K562 (cell line): ENCODE measurements at regions not wholly inside any gene's neighbourhood (a gene's known extent, or its start where the extent isn't known, plus 50 kb on each side); places are given as distances from the start of the nearest gene placed in this dataset.
A peak's percentile ranks its signal among the peaks of the same experiment; 100 is the strongest.

Source experiments
- HSF4 ChIP-seq: fragments of 250-450 bp; sonication (Bioruptor Pico); IDR thresholded peaks from 2 replicates; pipeline ENCODE4 v2.1.2; 2022; ENCODE audit warnings: mild to moderate bottlenecking, moderate library complexity, borderline replicate concordance
- RBM34 ChIP-seq: fragments of 200-400 bp; formaldehyde crosslinking; IDR thresholded peaks from 2 replicates; pipeline ENCODE4 v1.6.1; 2018; ENCODE audit warnings: low read length, borderline replicate concordance; ENCODE audit not compliant: insufficient read depth
- SAFB2 ChIP-seq: fragments of 200-400 bp; formaldehyde crosslinking; IDR thresholded peaks from 2 replicates; pipeline ENCODE4 v1.6.1; 2018; ENCODE audit warnings: borderline replicate concordance, low read length, low read depth, moderate library complexity; ENCODE audit not compliant: severe bottlenecking
- SAP30 ChIP-seq: fragments of 200-600 bp; sonication (generic); IDR thresholded peaks from 2 replicates; pipeline ENCODE4 v1.6.1; 2012; ENCODE audit warnings: borderline replicate concordance, low read depth, mild to moderate bottlenecking, moderate library complexity, low read length, control low read depth, inconsistent platforms; ENCODE audit not compliant: insufficient read depth, poor library complexity, severe bottlenecking
- TF ChIP-seq, protein P1 (sequence below), 2 experiments: fragments of 450-650 bp in 1 of 2; sonication (generic) in 1 of 2; formaldehyde crosslinking in 1 of 2; IDR thresholded peaks; 2 replicates each; pipeline versions ENCODE4 v1.7.1 to v1.9.0; 2016 to 2022; ENCODE audit warnings: inconsistent platforms in 1 of 2, mild to moderate bottlenecking in 1 of 2, missing genetic modification reagents in 1 of 2
- TF ChIP-seq, protein P2 (sequence below): fragments of 250-450 bp; sonication (Bioruptor Pico); IDR thresholded peaks from 2 replicates; pipeline ENCODE4 v1.8.0; 2021; ENCODE audit warnings: mild to moderate bottlenecking, moderate library complexity
- TF ChIP-seq, protein P3 (sequence below): fragments of 450-650 bp; IDR thresholded peaks from 2 replicates; pipeline ENCODE4 v1.6.1; 2017; ENCODE audit warnings: antibody characterized with exemption, mild to moderate bottlenecking

DNA sequence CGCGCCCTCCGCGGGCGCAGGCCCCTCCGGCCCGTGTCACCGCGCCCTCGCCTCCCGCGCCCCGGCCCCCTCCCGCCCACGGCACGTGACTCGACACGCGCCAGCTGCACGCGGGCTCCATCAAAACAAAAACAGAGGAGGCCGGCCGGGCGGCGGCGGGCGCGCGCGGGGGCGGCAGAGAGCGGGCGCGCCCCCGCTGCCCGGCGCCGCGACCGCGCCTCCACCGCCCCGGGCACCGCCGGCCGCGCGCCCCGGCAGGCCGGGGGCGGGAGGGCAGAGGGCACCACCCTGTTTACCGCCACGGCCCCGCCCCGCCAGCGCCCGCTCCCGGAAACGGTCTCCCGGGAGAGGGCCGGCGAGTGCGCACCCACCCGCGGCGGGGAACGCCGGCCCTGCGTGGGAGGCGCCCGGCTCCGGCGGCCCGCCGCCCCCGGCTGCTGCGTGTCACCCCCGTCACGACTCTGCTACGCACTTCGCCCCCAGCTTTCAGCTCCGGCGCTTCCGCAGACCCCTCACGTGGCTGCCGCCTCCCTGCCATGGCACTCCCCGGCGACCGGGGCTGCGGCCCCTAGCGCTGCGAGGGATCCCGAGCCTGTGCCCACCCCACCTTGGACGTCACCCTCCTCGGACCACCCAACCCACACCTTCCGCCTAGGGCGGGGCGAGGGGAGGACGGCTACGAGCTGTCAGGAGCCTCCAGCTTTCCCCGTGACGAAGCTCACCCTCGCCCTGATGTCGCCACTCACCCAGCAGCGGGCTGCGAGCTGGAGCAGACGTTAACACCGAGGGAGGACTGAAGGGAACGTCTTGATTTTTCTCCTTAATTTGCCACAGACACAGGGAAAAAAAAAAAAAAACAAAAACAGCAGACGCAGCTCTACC lies 221.6 kb upstream of the MKLN1 start (continued):
- TF ChIP-seq HSF4 (CRISPR knock-in tag) (no peak), RBM34 (no peak), SAFB2 (no peak), SAP30 (peak; percentile 95)
- TF ChIP-seq, protein P1, sequence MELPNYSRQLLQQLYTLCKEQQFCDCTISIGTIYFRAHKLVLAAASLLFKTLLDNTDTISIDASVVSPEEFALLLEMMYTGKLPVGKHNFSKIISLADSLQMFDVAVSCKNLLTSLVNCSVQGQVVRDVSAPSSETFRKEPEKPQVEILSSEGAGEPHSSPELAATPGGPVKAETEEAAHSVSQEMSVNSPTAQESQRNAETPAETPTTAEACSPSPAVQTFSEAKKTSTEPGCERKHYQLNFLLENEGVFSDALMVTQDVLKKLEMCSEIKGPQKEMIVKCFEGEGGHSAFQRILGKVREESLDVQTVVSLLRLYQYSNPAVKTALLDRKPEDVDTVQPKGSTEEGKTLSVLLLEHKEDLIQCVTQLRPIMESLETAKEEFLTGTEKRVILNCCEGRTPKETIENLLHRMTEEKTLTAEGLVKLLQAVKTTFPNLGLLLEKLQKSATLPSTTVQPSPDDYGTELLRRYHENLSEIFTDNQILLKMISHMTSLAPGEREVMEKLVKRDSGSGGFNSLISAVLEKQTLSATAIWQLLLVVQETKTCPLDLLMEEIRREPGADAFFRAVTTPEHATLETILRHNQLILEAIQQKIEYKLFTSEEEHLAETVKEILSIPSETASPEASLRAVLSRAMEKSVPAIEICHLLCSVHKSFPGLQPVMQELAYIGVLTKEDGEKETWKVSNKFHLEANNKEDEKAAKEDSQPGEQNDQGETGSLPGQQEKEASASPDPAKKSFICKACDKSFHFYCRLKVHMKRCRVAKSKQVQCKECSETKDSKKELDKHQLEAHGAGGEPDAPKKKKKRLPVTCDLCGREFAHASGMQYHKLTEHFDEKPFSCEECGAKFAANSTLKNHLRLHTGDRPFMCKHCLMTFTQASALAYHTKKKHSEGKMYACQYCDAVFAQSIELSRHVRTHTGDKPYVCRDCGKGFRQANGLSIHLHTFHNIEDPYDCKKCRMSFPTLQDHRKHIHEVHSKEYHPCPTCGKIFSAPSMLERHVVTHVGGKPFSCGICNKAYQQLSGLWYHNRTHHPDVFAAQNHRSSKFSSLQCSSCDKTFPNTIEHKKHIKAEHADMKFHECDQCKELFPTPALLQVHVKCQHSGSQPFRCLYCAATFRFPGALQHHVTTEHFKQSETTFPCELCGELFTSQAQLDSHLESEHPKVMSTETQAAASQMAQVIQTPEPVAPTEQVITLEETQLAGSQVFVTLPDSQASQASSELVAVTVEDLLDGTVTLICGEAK (IDR thresholded peaks at IDR 0.05): peak; percentile 60; the same call in 1 of the 2 replicates
- TF ChIP-seq, protein P1 (CRISPR knock-in tag; IDR thresholded peaks at IDR 0.05): no peak
- TF ChIP-seq, protein P2, sequence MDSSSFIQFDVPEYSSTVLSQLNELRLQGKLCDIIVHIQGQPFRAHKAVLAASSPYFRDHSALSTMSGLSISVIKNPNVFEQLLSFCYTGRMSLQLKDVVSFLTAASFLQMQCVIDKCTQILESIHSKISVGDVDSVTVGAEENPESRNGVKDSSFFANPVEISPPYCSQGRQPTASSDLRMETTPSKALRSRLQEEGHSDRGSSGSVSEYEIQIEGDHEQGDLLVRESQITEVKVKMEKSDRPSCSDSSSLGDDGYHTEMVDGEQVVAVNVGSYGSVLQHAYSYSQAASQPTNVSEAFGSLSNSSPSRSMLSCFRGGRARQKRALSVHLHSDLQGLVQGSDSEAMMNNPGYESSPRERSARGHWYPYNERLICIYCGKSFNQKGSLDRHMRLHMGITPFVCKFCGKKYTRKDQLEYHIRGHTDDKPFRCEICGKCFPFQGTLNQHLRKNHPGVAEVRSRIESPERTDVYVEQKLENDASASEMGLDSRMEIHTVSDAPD (CRISPR knock-in tag): no peak
- TF ChIP-seq, protein P3, sequence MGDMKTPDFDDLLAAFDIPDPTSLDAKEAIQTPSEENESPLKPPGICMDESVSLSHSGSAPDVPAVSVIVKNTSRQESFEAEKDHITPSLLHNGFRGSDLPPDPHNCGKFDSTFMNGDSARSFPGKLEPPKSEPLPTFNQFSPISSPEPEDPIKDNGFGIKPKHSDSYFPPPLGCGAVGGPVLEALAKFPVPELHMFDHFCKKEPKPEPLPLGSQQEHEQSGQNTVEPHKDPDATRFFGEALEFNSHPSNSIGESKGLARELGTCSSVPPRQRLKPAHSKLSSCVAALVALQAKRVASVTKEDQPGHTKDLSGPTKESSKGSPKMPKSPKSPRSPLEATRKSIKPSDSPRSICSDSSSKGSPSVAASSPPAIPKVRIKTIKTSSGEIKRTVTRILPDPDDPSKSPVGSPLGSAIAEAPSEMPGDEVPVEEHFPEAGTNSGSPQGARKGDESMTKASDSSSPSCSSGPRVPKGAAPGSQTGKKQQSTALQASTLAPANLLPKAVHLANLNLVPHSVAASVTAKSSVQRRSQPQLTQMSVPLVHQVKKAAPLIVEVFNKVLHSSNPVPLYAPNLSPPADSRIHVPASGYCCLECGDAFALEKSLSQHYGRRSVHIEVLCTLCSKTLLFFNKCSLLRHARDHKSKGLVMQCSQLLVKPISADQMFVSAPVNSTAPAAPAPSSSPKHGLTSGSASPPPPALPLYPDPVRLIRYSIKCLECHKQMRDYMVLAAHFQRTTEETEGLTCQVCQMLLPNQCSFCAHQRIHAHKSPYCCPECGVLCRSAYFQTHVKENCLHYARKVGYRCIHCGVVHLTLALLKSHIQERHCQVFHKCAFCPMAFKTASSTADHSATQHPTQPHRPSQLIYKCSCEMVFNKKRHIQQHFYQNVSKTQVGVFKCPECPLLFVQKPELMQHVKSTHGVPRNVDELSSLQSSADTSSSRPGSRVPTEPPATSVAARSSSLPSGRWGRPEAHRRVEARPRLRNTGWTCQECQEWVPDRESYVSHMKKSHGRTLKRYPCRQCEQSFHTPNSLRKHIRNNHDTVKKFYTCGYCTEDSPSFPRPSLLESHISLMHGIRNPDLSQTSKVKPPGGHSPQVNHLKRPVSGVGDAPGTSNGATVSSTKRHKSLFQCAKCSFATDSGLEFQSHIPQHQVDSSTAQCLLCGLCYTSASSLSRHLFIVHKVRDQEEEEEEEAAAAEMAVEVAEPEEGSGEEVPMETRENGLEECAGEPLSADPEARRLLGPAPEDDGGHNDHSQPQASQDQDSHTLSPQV: peak; percentile 74
